Suprapubic skin (tissue), 3 donors: ENCODE measurements at regions not wholly inside any gene's neighbourhood (a gene's known extent, or its start where the extent isn't known, plus 50 kb on each side); places are given as distances from the start of the nearest gene placed in this dataset.
A peak's percentile ranks its signal among the peaks of the same experiment; 100 is the strongest.

Experiments used
- CTCF ChIP-seq, 2 donors: fragments of 200-600 bp in 1 of 2; fragments of 450-650 bp in 1 of 2; sonication (generic) in 1 of 2; IDR thresholded peaks; one replicate each; pipeline ENCODE4 v1.5.1; 2016 to 2019; ENCODE audit warnings: antibody characterized with exemption in 2 of 2, mild to moderate bottlenecking in 1 of 2, moderate library complexity in 1 of 2
- EP300 ChIP-seq: sonication (generic); formaldehyde crosslinking; IDR thresholded peaks from one replicate; pipeline ENCODE4 v1.6.1; 2017; ENCODE audit warnings: antibody characterized with exemption
- POLR2A ChIP-seq, 2 donors: fragments of 450-650 bp; IDR thresholded peaks; one replicate each; pipeline ENCODE4 v1.6.1; 2017; ENCODE audit warnings: antibody characterized with exemption in 2 of 2, mild to moderate bottlenecking in 2 of 2, moderate library complexity in 2 of 2

GRCh38 chr2:217106650-217107014, 246.8 kb upstream of the TNP1 start:
- TF ChIP-seq CTCF (IDR thresholded peaks at IDR 0.05) (peak in 1 of 2 donors; percentile 12), EP300 (no peak), POLR2A (IDR thresholded peaks at IDR 0.05) (no peak)
